ENCODE measurements at regions not wholly inside any gene's neighbourhood (a gene's known extent, or its start where the extent isn't known, plus 50 kb on each side); places are given as distances from the start of the nearest gene placed in this dataset.
A peak's percentile ranks its signal among the peaks of the same experiment; 100 is the strongest.

GRCh38 chr10:118871244-118871865, 116.6 kb upstream of the CACUL1 start:
- no peaks in the 10 kb centered on the region for H4K20me1 ChIP-seq (ENCODE audit: low read depth)
- Mint-ChIP-seq H3K27ac (no peak overlapping the region), H3K36me3 (no peaks in the 10 kb centered on the region), H3K4me1 (peaks cover 25% of the 10 kb centered on the region), H3K4me3 (no peak overlapping the region), H3K27me3 (ENCODE audit: insufficient read depth, low read depth) (no peaks in the 10 kb centered on the region), H3K9me3 (no peaks in the 10 kb centered on the region)
- no peak overlapping the region for H3K4me2 ChIP-seq
- no peaks in the 10 kb centered on the region for H3K79me2 ChIP-seq (ENCODE audit: low read depth)
- H3K4me3 ChIP-seq = no peak overlapping the region
- no peak for DNase-seq (ENCODE audit: low spot score)
- H3K9me3 ChIP-seq (ENCODE audit: low read depth) = no peaks in the 10 kb centered on the region
- peaks cover 9% of the 10 kb centered on the region for H3K4me1 ChIP-seq
- no peaks in the 10 kb centered on the region for H3F3A ChIP-seq (ENCODE audit: low read depth)
- no peaks in the 10 kb centered on the region for H3K27me3 ChIP-seq
- TF ChIP-seq EZH2 (IDR thresholded peaks at IDR 0.05) = no peak
- TF ChIP-seq, protein P1, sequence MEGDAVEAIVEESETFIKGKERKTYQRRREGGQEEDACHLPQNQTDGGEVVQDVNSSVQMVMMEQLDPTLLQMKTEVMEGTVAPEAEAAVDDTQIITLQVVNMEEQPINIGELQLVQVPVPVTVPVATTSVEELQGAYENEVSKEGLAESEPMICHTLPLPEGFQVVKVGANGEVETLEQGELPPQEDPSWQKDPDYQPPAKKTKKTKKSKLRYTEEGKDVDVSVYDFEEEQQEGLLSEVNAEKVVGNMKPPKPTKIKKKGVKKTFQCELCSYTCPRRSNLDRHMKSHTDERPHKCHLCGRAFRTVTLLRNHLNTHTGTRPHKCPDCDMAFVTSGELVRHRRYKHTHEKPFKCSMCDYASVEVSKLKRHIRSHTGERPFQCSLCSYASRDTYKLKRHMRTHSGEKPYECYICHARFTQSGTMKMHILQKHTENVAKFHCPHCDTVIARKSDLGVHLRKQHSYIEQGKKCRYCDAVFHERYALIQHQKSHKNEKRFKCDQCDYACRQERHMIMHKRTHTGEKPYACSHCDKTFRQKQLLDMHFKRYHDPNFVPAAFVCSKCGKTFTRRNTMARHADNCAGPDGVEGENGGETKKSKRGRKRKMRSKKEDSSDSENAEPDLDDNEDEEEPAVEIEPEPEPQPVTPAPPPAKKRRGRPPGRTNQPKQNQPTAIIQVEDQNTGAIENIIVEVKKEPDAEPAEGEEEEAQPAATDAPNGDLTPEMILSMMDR (IDR thresholded peaks at IDR 0.05) = no peak
- no peak for TF ChIP-seq EZH2phosphoT487 (IDR thresholded peaks at IDR 0.05)
- H3K27ac ChIP-seq = no peak overlapping the region
- no peaks in the 10 kb centered on the region for H3K36me3 ChIP-seq
- peak overlapping the region; percentile 51 for H2AFZ ChIP-seq (replicated peaks)
- H3K9ac ChIP-seq = no peak overlapping the region

DNA sequence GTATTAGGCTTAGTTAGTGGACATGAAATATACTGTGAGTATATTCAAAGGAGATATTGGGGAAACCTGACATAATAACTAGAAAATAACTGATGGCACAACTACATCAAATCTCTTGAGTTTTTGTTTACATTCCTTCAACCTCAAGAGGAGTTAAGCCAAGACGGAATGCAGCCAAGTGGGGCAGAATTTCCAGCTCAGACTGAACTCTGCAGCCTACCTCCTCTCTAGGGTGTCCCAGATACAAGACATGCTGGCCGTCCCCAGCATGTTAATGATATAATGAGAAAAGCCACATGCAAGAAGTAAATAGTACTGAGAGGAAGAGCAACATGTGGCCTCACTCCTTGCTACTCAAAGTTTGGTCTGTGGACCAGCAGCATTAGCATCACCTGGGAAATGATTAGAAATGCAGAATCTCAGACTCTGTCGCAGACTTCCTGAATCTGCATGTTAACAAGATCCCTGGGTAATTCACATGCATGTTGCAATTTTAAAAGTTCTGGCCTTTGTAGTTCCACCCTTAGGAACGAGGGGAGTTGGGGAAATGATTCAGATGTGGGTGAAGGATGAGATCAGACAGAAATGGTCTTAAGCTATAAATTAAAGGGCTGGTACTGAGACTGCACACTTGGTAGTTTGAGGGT, 118.4 kb upstream of the CACUL1 start:
- no peaks in the 10 kb centered on the region for H3K27me3 Mint-ChIP-seq (ENCODE audit: insufficient read depth, low read depth)
- no peaks in the 10 kb centered on the region for H3K36me3 Mint-ChIP-seq
- no peak for DNase-seq (ENCODE audit: low spot score)
- Histone ChIP-seq H3K27me3 (no peaks in the 10 kb centered on the region), H3K36me3 (no peaks in the 10 kb centered on the region), H3K4me2 (no peak overlapping the region), H3K9ac (no peak overlapping the region), H3K9me3 (ENCODE audit: low read depth) (no peaks in the 10 kb centered on the region), H3K79me2 (ENCODE audit: low read depth) (no peaks in the 10 kb centered on the region), H3F3A (ENCODE audit: low read depth) (no peaks in the 10 kb centered on the region), H3K27ac (no peak overlapping the region), H3K4me3 (no peak overlapping the region), H4K20me1 (ENCODE audit: low read depth) (no peaks in the 10 kb centered on the region), H3K4me1 (no peaks in the 10 kb centered on the region), H2AFZ (replicated peaks) (no peak overlapping the region)
- H3K9me3 Mint-ChIP-seq = no peaks in the 10 kb centered on the region
- no peak for TF ChIP-seq EZH2 (IDR thresholded peaks at IDR 0.05)
- TF ChIP-seq EZH2phosphoT487 (IDR thresholded peaks at IDR 0.05) = no peak
- TF ChIP-seq, protein P1 (IDR thresholded peaks at IDR 0.05) = no peak
- no peak overlapping the region for H3K4me3 Mint-ChIP-seq
- H3K27ac Mint-ChIP-seq = no peak overlapping the region
- H3K4me1 Mint-ChIP-seq = peaks cover 18% of the 10 kb centered on the region

GRCh38 chr10:118873738-118874105, 119.0 kb upstream of the CACUL1 start:
- peaks cover 18% of the 10 kb centered on the region for H3K4me1 Mint-ChIP-seq
- no peak overlapping the region for H3K4me3 Mint-ChIP-seq
- H3K4me2 ChIP-seq = no peak overlapping the region
- H3K27me3 Mint-ChIP-seq (ENCODE audit: insufficient read depth, low read depth) = no peaks in the 10 kb centered on the region
- DNase-seq (ENCODE audit: low spot score) = no peak
- no peaks in the 10 kb centered on the region for H4K20me1 ChIP-seq (ENCODE audit: low read depth)
- no peaks in the 10 kb centered on the region for H3K36me3 ChIP-seq
- H3K9me3 Mint-ChIP-seq = peaks cover under 1% of the 10 kb centered on the region
- H3F3A ChIP-seq (ENCODE audit: low read depth) = no peaks in the 10 kb centered on the region
- no peak overlapping the region for H3K9ac ChIP-seq
- H3K27me3 ChIP-seq = no peaks in the 10 kb centered on the region
- no peak overlapping the region for H2AFZ ChIP-seq (replicated peaks)
- TF ChIP-seq EZH2 (IDR thresholded peaks at IDR 0.05) (no peak), EZH2phosphoT487 (IDR thresholded peaks at IDR 0.05) (no peak)
- TF ChIP-seq, protein P1 (IDR thresholded peaks at IDR 0.05) = no peak
- H3K4me3 ChIP-seq = no peak overlapping the region
- no peak overlapping the region for H3K27ac Mint-ChIP-seq
- H3K9me3 ChIP-seq (ENCODE audit: low read depth) = no peaks in the 10 kb centered on the region
- no peak overlapping the region for H3K27ac ChIP-seq
- no peaks in the 10 kb centered on the region for H3K4me1 ChIP-seq
- no peaks in the 10 kb centered on the region for H3K79me2 ChIP-seq (ENCODE audit: low read depth)
- no peaks in the 10 kb centered on the region for H3K36me3 Mint-ChIP-seq
